SK-N-SH treated with all-trans-retinoic acid at 6 μM for 48 hours (cell line): ENCODE measurements at regions not wholly inside any gene's neighbourhood (a gene's known extent, or its start where the extent isn't known, plus 50 kb on each side); places are given as distances from the start of the nearest gene placed in this dataset.

Experiments used
- OSR1 ChIP-seq: fragments of 250-450 bp; sonication (Bioruptor Pico); IDR thresholded peaks from 2 replicates; pipeline ENCODE4 v1.8.0; 2022; ENCODE audit warnings: moderate library complexity, mild to moderate bottlenecking, inconsistent platforms
- PATZ1 ChIP-seq: fragments of 250-450 bp; sonication (Bioruptor Pico); IDR thresholded peaks from 2 replicates; pipeline ENCODE4 v1.8.0; 2020; ENCODE audit warnings: mild to moderate bottlenecking, moderate library complexity, borderline replicate concordance
- ZNF70 ChIP-seq: fragments of 450-650 bp; formaldehyde crosslinking; IDR thresholded peaks from 2 replicates; pipeline ENCODE4 v1.5.0; 2020; ENCODE audit warnings: mild to moderate bottlenecking, moderate library complexity

GRCh38 chr3:40843208-40843624, 318.5 kb downstream of the ZNF621 start:
- TF ChIP-seq PATZ1 (no peak), ZNF70 (CRISPR knock-in tag) (no peak), OSR1 (CRISPR knock-in tag) (no peak)
